K562 (cell line): ENCODE measurements at regions not wholly inside any gene's neighbourhood (a gene's known extent, or its start where the extent isn't known, plus 50 kb on each side); places are given as distances from the start of the nearest gene placed in this dataset.

Experiments
- ATAC-seq: fragments of 200-7000 bp; cut with Tn5 transposase; 3 replicates; pipeline ENCODE4 v1.9.1; 2020; ENCODE audit warnings: moderate library complexity
- BruUV-seq: library from RNA; stranded (reverse); fragments of 400-500 nt; replicated peaks from 2 replicates; lab custom pipeline; 2021; lab: Mats Ljungman, UMichigan
- CTCF ChIA-PET: fragments of 300-600 bp; formaldehyde crosslinking; extraction: SDS; loops from one replicate; lab custom pipeline; 2021; ENCODE audit warnings: low intra/inter-chr PET ratio; lab: Yijun Ruan, JAX
- POLR2A ChIA-PET: fragments of 300-600, 350-650 bp; sonication (Branson Sonifier 250); formaldehyde crosslinking; extraction: SDS; loops from one replicate; lab custom pipeline; 2021; ENCODE audit warnings: antibody characterized with exemption, inconsistent platforms; lab: Yijun Ruan, JAX
- DNase-seq, 4 experiments: peaks; one replicate each; pipeline versions ENCODE4 v3.0.0 to v3.0.0-alpha.2; 2011 to 2018; ENCODE audit warnings: low spot score in 3 of 4, mixed read lengths in 3 of 4; ENCODE audit errors: extremely low read depth in 1 of 4
- FAIRE-seq: peaks from 2 replicates; lab custom pipeline; 2011; peaks lifted over from hg19 to GRCh38; lab: Jason Lieb, UNC
- H2AFZ ChIP-seq: 2 replicates; pipeline ENCODE4 v1.6.0; 2011; ENCODE audit warnings: low read depth, low read length, control low read depth, inconsistent platforms
- H3K27ac ChIP-seq: fragments of 200-600 bp; 3 replicates; pipeline ENCODE4 v1.8.0; 2011; ENCODE audit warnings: low read depth, mild to moderate bottlenecking, control low read depth, inconsistent platforms, low read length, moderate library complexity, mixed read lengths; ENCODE audit errors: extremely low read depth
- H3K27me3 ChIP-seq, 2 experiments: fragments of 300-600 bp in 1 of 2; 2 replicates in 1 of 2; 3 replicates in 1 of 2; pipeline versions ENCODE4 v1.6.0 to v1.8.0; 2011; ENCODE audit warnings: inconsistent platforms in 2 of 2, low read length in 2 of 2, mild to moderate bottlenecking in 1 of 2, mixed read lengths in 1 of 2, moderate library complexity in 1 of 2; ENCODE audit not compliant: control insufficient read depth in 2 of 2, insufficient read depth in 2 of 2
- H3K36me3 ChIP-seq: fragments of 300-600 bp; 3 replicates; pipeline ENCODE4 v1.8.0; 2011; ENCODE audit warnings: mild to moderate bottlenecking, low read length, inconsistent platforms; ENCODE audit not compliant: control insufficient read depth, insufficient read depth
- H3K4me1 ChIP-seq, 2 experiments: fragments of 200-600 bp in 1 of 2; replicated peaks in 1 of 2; 2 replicates in 1 of 2; 3 replicates in 1 of 2; pipeline versions ENCODE4 v1.5.1 to v1.8.0; 2011; ENCODE audit warnings: inconsistent platforms in 2 of 2, low read length in 2 of 2, mild to moderate bottlenecking in 1 of 2, mixed read lengths in 1 of 2, moderate library complexity in 1 of 2; ENCODE audit not compliant: control insufficient read depth in 2 of 2, insufficient read depth in 2 of 2
- H3K4me2 ChIP-seq: 2 replicates; pipeline ENCODE4 v1.6.1; 2011; ENCODE audit warnings: low read length, control low read depth, inconsistent platforms, mixed read lengths; ENCODE audit not compliant: insufficient read depth
- H3K4me3 ChIP-seq: fragments of 200-600 bp; sonication (generic), shearing (Covaris generic); 2 replicates; pipeline ENCODE4 v1.5.1; 2016; ENCODE audit warnings: control low read depth, inconsistent platforms
- H3K79me2 ChIP-seq: fragments of 200-600 bp; 3 replicates; pipeline ENCODE4 v1.8.0; 2011; ENCODE audit warnings: low read length, inconsistent platforms; ENCODE audit not compliant: control insufficient read depth, insufficient read depth
- H3K9ac ChIP-seq, 2 experiments: 2 replicates each; pipeline versions ENCODE4 v1.6.0 to v1.6.1; 2011; ENCODE audit warnings: low read depth in 2 of 2, low read length in 2 of 2, control low read depth in 1 of 2, inconsistent platforms in 1 of 2, mild to moderate bottlenecking in 1 of 2, mixed read lengths in 1 of 2; ENCODE audit not compliant: insufficient read depth in 1 of 2
- H3K9me1 ChIP-seq: one replicate; pipeline ENCODE4 v1.6.0; 2011; ENCODE audit warnings: inconsistent platforms, mild to moderate bottlenecking, low read length, moderate library complexity; ENCODE audit not compliant: control insufficient read depth, insufficient read depth
- H3K9me3 ChIP-seq: replicated peaks from 2 replicates; pipeline ENCODE4 v1.5.1; 2011; ENCODE audit warnings: low read depth, low read length, inconsistent platforms; ENCODE audit not compliant: control insufficient read depth, insufficient read depth
- H4K20me1 ChIP-seq: replicated peaks from 2 replicates; pipeline ENCODE4 v1.6.1; 2011; ENCODE audit warnings: low read length, inconsistent platforms, mixed read lengths; ENCODE audit not compliant: control insufficient read depth, insufficient read depth
- C11orf30 ChIP-seq: fragments of 450-650 bp; IDR thresholded peaks from 2 replicates; pipeline ENCODE4 v1.6.1; 2016; ENCODE audit warnings: low read depth, mild to moderate bottlenecking
- CTCF ChIP-seq, 3 experiments: IDR thresholded peaks in 2 of 3; conservative IDR thresholded peaks in 1 of 3; 2 replicates each; pipeline ENCODE4 v1.5.1; 2011 to 2012; ENCODE audit warnings: low read length in 3 of 3, mild to moderate bottlenecking in 3 of 3, control low read depth in 2 of 3, improper control_type of control experiment in 1 of 3, inconsistent platforms in 1 of 3, low read depth in 1 of 3, mixed read lengths in 1 of 3, moderate library complexity in 1 of 3; ENCODE audit not compliant: insufficient read depth in 2 of 3
- ETV5 ChIP-seq: sonication (generic); formaldehyde crosslinking; IDR thresholded peaks from 2 replicates; pipeline ENCODE4 v1.4.0; 2020; ENCODE audit warnings: low read depth, mild to moderate bottlenecking, missing genetic modification reagents
- GABPB2 ChIP-seq: fragments of 250-450 bp; sonication (Bioruptor Pico); conservative IDR thresholded peaks from 2 replicates; pipeline ENCODE4 v1.5.1; 2021; ENCODE audit warnings: mild to moderate bottlenecking
- MCM5 ChIP-seq: fragments of 450-650 bp; IDR thresholded peaks from 2 replicates; pipeline ENCODE4 v1.6.1; 2016; ENCODE audit warnings: low read depth
- MEF2D ChIP-seq: conservative IDR thresholded peaks from 2 replicates; pipeline ENCODE4 v1.6.1; 2016; ENCODE audit warnings: low read depth, missing genetic modification characterization, missing compliant biosample characterization
- OTX1 ChIP-seq: fragments of 450-650 bp; formaldehyde crosslinking; IDR thresholded peaks from 2 replicates; pipeline ENCODE4 v1.4.0; 2022; ENCODE audit warnings: mild to moderate bottlenecking
- SAP30 ChIP-seq: fragments of 200-600 bp; sonication (generic); IDR thresholded peaks from 2 replicates; pipeline ENCODE4 v1.6.1; 2012; ENCODE audit warnings: borderline replicate concordance, low read depth, mild to moderate bottlenecking, moderate library complexity, low read length, control low read depth, inconsistent platforms; ENCODE audit not compliant: insufficient read depth, poor library complexity, severe bottlenecking
- SRF ChIP-seq, 2 experiments: fragments of 250-450, 450-650 bp in 1 of 2; sonication (Bioruptor Pico) in 1 of 2; sonication (generic) in 1 of 2; formaldehyde crosslinking; IDR thresholded peaks; 2 replicates each; pipeline versions ENCODE4 v1.5.0 to v1.5.1; 2020 to 2022; ENCODE audit warnings: mild to moderate bottlenecking in 1 of 2, missing genetic modification reagents in 1 of 2
- TSHZ1 ChIP-seq: fragments of 250-450 bp; sonication (Bioruptor Pico); IDR thresholded peaks from 2 replicates; pipeline ENCODE4 v1.4.0; 2020; ENCODE audit warnings: mild to moderate bottlenecking, moderate library complexity
- XRCC5 ChIP-seq: fragments of 200-400 bp; formaldehyde crosslinking; IDR thresholded peaks from 2 replicates; pipeline ENCODE4 v1.6.1; 2017; ENCODE audit warnings: low read depth, mild to moderate bottlenecking, low read length
- ZBTB43 ChIP-seq: sonication (generic); formaldehyde crosslinking; IDR thresholded peaks from 2 replicates; pipeline ENCODE4 v1.8.0; 2023; ENCODE audit warnings: mild to moderate bottlenecking, missing genetic modification reagents
- ZNF143 ChIP-seq: sonication (generic); formaldehyde crosslinking; IDR thresholded peaks from 2 replicates; pipeline ENCODE4 v1.9.0; 2022; ENCODE audit warnings: mild to moderate bottlenecking, missing genetic modification reagents
- ZNF212 ChIP-seq: fragments of 450-650 bp; formaldehyde crosslinking; IDR thresholded peaks from 2 replicates; pipeline ENCODE4 v1.4.0; 2020; ENCODE audit warnings: mild to moderate bottlenecking
- ZNF507 ChIP-seq: conservative IDR thresholded peaks from 2 replicates; pipeline ENCODE4 v1.6.1; 2017; ENCODE audit warnings: missing genetic modification characterization, missing compliant biosample characterization
- ZSCAN29 ChIP-seq: fragments of 450-650 bp; IDR thresholded peaks from 2 replicates; pipeline ENCODE4 v1.6.1; 2017
- WGBS: fragments of 100-300 bp; shearing (Covaris generic); methylation state at CpG from one replicate; pipeline ENCODE4 v1.1.6; 2016; ENCODE audit warnings: low coverage, mixed read lengths; ENCODE audit not compliant: insufficient coverage; ENCODE audit errors: missing lambda C conversion rate; 5-methylcytosine and 5-hydroxymethylcytosine counted together
- in situ Hi-C: fragments of 300-500 bp; cut with MboI; formaldehyde crosslinking; loops from 4 replicates; pipeline ENCODE4 v1.15.0; 2018; ENCODE audit warnings: inconsistent platforms, mixed read lengths
- intact Hi-C: fragments of 100-400 bp; cut with micrococcal nuclease; formaldehyde crosslinking; loops from 2 replicates; pipeline ENCODE4 v1.14.2; 2022

GRCh38 chr14:21735639-21736307, 62.2 kb upstream of the OR4E1 start:
- intact Hi-C loops (no loop called here), in situ Hi-C loops (no loop called here)
- no peak for TF ChIP-seq XRCC5
- TF ChIP-seq ZNF143 (CRISPR knock-in tag): no peak
- no peak for TF ChIP-seq CTCF (IDR thresholded peaks at IDR 0.05 in 2 of 3, conservative IDR thresholded peaks at IDR 0.05 in 1 of 3; ENCODE audit: insufficient read depth in 2 of 3, low read depth in 1 of 3, low read length in 3 of 3)
- no peak for TF ChIP-seq SRF (CRISPR knock-in tag; IDR thresholded peaks at IDR 0.05)
- TF ChIP-seq ZNF212 (CRISPR knock-in tag): no peak
- TF ChIP-seq MEF2D: no peak
- no peak for TF ChIP-seq TSHZ1
- TF ChIP-seq ZBTB43 (CRISPR knock-in tag): no peak
- no peak for TF ChIP-seq MCM5
- TF ChIP-seq ETV5 (CRISPR knock-in tag): no peak
- TF ChIP-seq C11orf30: no peak
- no peak for TF ChIP-seq ZSCAN29
- no peak for TF ChIP-seq ZNF507 (tag)
- no peak for TF ChIP-seq GABPB2 (CRISPR knock-in tag)
- TF ChIP-seq SAP30: no peak
- no peak for TF ChIP-seq OTX1 (CRISPR knock-in tag)

More at GRCh38 chr14:21735639-21736307, 62.2 kb upstream of the OR4E1 start:
- Histone ChIP-seq H3K4me3 (no peak overlapping the region), H3K9me1 (no peaks in the 10 kb centered on the region), H3K9me3 (no peaks in the 10 kb centered on the region), H3K4me1 (no peaks in the 10 kb centered on the region), H3K79me2 (no peaks in the 10 kb centered on the region), H3K36me3 (no peaks in the 10 kb centered on the region), H3K27ac (no peak overlapping the region), H4K20me1 (no peaks in the 10 kb centered on the region), H3K27me3 (no peaks in the 10 kb centered on the region), H3K9ac (no peak overlapping the region), H2AFZ (no peak overlapping the region), H3K4me2 (no peak overlapping the region)
- ChIA-PET CTCF (no interaction called here), POLR2A (interaction anchor here (0.6 kb wide), 1 partner anchor 39 kb away, joined by 4 read pairs; no protein-coding TSS in a partner anchor)
- FAIRE-seq (no peak), ATAC-seq (no peak), DNase-seq (no peak)
- 0% methylated on average over 4 of the region's 4 CpGs for WGBS
- BruUV-seq: no TSS peak
